ENCODE measurements at regions not wholly inside any gene's neighbourhood (a gene's known extent, or its start where the extent isn't known, plus 50 kb on each side); places are given as distances from the start of the nearest gene placed in this dataset.

- no peak for DNase-seq (ENCODE audit: extremely low spot score)
- TF ChIP-seq FOXK2 (IDR thresholded peaks at IDR 0.05) (no peak), LEF1 (IDR thresholded peaks at IDR 0.05; ENCODE audit: borderline replicate concordance) (no peak)
- TF ChIP-seq, protein P1, sequence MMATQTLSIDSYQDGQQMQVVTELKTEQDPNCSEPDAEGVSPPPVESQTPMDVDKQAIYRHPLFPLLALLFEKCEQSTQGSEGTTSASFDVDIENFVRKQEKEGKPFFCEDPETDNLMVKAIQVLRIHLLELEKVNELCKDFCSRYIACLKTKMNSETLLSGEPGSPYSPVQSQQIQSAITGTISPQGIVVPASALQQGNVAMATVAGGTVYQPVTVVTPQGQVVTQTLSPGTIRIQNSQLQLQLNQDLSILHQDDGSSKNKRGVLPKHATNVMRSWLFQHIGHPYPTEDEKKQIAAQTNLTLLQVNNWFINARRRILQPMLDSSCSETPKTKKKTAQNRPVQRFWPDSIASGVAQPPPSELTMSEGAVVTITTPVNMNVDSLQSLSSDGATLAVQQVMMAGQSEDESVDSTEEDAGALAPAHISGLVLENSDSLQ (IDR thresholded peaks at IDR 0.05): no peak
- ChIA-PET CTCF (interaction anchor here (0.6 to 7.3 kb wide), 17 partner anchors 8 to 510 kb away, joined by 3 to 102 read pairs (median 5); partner anchors contain the start of gene GAREM1), POLR2A (interaction anchor here (2.5 kb wide), 1 partner anchor 82 kb away, joined by 9 read pairs; the partner anchor contains the start of gene GAREM1)
Measured at GRCh38 chr18:32553174-32553573, 82.5 kb upstream of the GAREM1 start.

DNA sequence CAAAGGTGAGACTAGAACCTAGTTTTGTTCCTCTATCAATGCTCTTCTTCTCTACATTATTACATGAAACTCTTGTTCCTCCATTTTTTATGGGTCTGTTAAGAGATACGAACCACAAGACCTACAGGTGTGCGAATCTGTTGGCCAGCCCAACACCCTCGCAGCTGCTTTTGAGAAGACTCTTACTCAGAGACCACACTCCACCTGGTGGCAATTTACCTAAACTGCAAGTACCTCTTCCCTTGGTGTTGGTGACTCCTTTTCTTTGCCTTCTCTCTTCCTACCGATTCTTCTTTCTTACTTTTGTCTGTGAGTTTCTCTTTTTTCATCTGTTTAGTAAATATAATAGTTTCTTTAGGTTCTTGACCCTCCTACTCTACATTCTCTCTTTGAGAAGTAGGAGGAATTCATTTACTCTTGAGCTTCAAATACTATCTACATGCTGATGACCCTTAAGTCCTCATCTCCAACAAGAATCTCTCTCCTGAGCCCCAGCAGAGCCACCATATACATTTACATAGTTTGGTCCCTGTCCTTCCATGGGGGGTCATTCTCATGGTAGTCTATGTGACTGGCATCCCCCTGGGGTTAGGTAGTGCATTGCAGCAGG lies 81.8 kb upstream of the GAREM1 start:
- peak; percentile 85 for DNase-seq (ENCODE audit: extremely low spot score)
- ChIA-PET CTCF (interaction anchor here (0.6 to 7.3 kb wide), 22 partner anchors 9 to 510 kb away, joined by 3 to 102 read pairs (median 4); partner anchors contain the start of gene GAREM1), POLR2A (interaction anchor here (1.7 to 2.5 kb wide), 2 partner anchors 82 to 394 kb away, joined by 7 to 9 read pairs; partner anchors contain the start of gene GAREM1)
- TF ChIP-seq L3MBTL2 (conservative IDR thresholded peaks at IDR 0.05) (no peak), NFRKB (IDR thresholded peaks at IDR 0.05) (no peak), SP1 (IDR thresholded peaks at IDR 0.05) (no peak), ZNF384 (IDR thresholded peaks at IDR 0.05) (no peak), FOXA1 (IDR thresholded peaks at IDR 0.05) (no peak), TARDBP (IDR thresholded peaks at IDR 0.05) (no peak), HDGF (IDR thresholded peaks at IDR 0.05; ENCODE audit: borderline replicate concordance) (no peak), FOXK2 (IDR thresholded peaks at IDR 0.05) (no peak), CTBP1 (IDR thresholded peaks at IDR 0.05; ENCODE audit: borderline replicate concordance) (no peak), LEF1 (IDR thresholded peaks at IDR 0.05; ENCODE audit: borderline replicate concordance) (no peak), SUZ12 (IDR thresholded peaks at IDR 0.05) (no peak), BHLHE40 (IDR thresholded peaks at IDR 0.05; ENCODE audit: borderline replicate concordance) (no peak), FOXM1 (IDR thresholded peaks at IDR 0.05; ENCODE audit: borderline replicate concordance) (no peak; the same call in 1 of the 2 replicates)
- TF ChIP-seq, protein P1 (IDR thresholded peaks at IDR 0.05): no peak

DNA sequence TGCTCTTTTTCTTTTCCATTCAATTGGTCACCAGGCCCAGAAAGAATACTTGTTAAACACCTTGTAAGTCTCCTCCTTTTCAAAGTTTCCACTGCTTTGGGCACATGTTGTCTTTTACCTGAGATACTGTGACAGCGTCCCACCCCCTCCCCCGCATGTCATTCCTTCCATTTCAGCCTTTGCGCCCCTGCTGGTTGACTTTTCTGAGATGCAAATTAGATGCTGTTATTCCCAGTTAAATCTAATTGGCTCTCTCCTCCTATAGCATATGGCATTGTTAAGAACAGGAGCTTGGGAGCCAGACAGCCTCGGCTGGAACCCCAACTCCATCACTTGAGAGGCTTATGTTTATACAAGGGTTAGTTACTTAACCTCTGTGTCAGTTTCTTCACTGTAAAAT lies 80.3 kb upstream of the GAREM1 start:
- peak; percentile 39 for DNase-seq (ENCODE audit: extremely low spot score)
- no peak for TF ChIP-seq CTBP1 (IDR thresholded peaks at IDR 0.05; ENCODE audit: borderline replicate concordance)
- no peak for TF ChIP-seq TARDBP (IDR thresholded peaks at IDR 0.05)
- TF ChIP-seq ARNT (IDR thresholded peaks at IDR 0.05): no peak
- TF ChIP-seq FOXA1 (IDR thresholded peaks at IDR 0.05): no peak
- no peak for TF ChIP-seq ELF4 (IDR thresholded peaks at IDR 0.05)
- no peak for TF ChIP-seq LEF1 (IDR thresholded peaks at IDR 0.05; ENCODE audit: borderline replicate concordance)
- TF ChIP-seq ZNF384 (IDR thresholded peaks at IDR 0.05): no peak
- TF ChIP-seq FOXM1 (IDR thresholded peaks at IDR 0.05; ENCODE audit: borderline replicate concordance): no peak
- no peak for TF ChIP-seq SUZ12 (IDR thresholded peaks at IDR 0.05)
- TF ChIP-seq SP1 (IDR thresholded peaks at IDR 0.05): no peak
- no peak for TF ChIP-seq FOXK2 (IDR thresholded peaks at IDR 0.05)
- TF ChIP-seq HDGF (IDR thresholded peaks at IDR 0.05; ENCODE audit: borderline replicate concordance): no peak
- TF ChIP-seq, protein P1 (IDR thresholded peaks at IDR 0.05): no peak
- no peak for TF ChIP-seq NFRKB (IDR thresholded peaks at IDR 0.05)

GRCh38 chr18:32549248-32550110 lies 78.8 kb upstream of the GAREM1 start:
- POLR2A ChIA-PET: interaction anchor here (0.9 to 1.5 kb wide), 2 partner anchors 79 to 383 kb away, joined by 4 to 7 read pairs; partner anchors contain the start of gene GAREM1
- peak; percentile 87 for DNase-seq (ENCODE audit: extremely low spot score)
- TF ChIP-seq ZNF384 (IDR thresholded peaks at IDR 0.05): no peak
- TF ChIP-seq ARNT (IDR thresholded peaks at IDR 0.05): no peak
- TF ChIP-seq SP1 (IDR thresholded peaks at IDR 0.05): no peak
- no peak for TF ChIP-seq SUZ12 (IDR thresholded peaks at IDR 0.05)
- TF ChIP-seq NFRKB (IDR thresholded peaks at IDR 0.05): no peak
- no peak for TF ChIP-seq FOXA1 (IDR thresholded peaks at IDR 0.05)
- TF ChIP-seq L3MBTL2 (conservative IDR thresholded peaks at IDR 0.05): no peak
- TF ChIP-seq CTBP1 (IDR thresholded peaks at IDR 0.05; ENCODE audit: borderline replicate concordance): no peak
- TF ChIP-seq LEF1 (IDR thresholded peaks at IDR 0.05; ENCODE audit: borderline replicate concordance): no peak
- TF ChIP-seq, protein P1 (IDR thresholded peaks at IDR 0.05): no peak
- TF ChIP-seq HDGF (IDR thresholded peaks at IDR 0.05; ENCODE audit: borderline replicate concordance): no peak
- no peak for TF ChIP-seq FOXM1 (IDR thresholded peaks at IDR 0.05; ENCODE audit: borderline replicate concordance)
- no peak for TF ChIP-seq FOXK2 (IDR thresholded peaks at IDR 0.05)
- no peak for TF ChIP-seq TARDBP (IDR thresholded peaks at IDR 0.05)
- no peak for TF ChIP-seq ELF4 (IDR thresholded peaks at IDR 0.05)
- no peak for TF ChIP-seq BHLHE40 (IDR thresholded peaks at IDR 0.05; ENCODE audit: borderline replicate concordance)
- CTCF ChIA-PET: interaction anchor here (0.6 to 7.3 kb wide), 27 partner anchors 8 to 392 kb away, joined by 3 to 102 read pairs (median 4); partner anchors contain the start of gene GAREM1

More for the DNA sequence above, 80.3 kb upstream of the GAREM1 start:
- POLR2A ChIA-PET: interaction anchor here (0.9 to 2.5 kb wide), 2 partner anchors 80 to 393 kb away, joined by 3 to 9 read pairs; partner anchors contain the start of gene GAREM1
- CTCF ChIA-PET: interaction anchor here (0.6 to 7.3 kb wide), 11 partner anchors 9 to 394 kb away, joined by 3 to 102 read pairs (median 7); no protein-coding TSS in a partner anchor
